ENCODE measurements at regions not wholly inside any gene's neighbourhood (a gene's known extent, or its start where the extent isn't known, plus 50 kb on each side); places are given as distances from the start of the nearest gene placed in this dataset.

DNA sequence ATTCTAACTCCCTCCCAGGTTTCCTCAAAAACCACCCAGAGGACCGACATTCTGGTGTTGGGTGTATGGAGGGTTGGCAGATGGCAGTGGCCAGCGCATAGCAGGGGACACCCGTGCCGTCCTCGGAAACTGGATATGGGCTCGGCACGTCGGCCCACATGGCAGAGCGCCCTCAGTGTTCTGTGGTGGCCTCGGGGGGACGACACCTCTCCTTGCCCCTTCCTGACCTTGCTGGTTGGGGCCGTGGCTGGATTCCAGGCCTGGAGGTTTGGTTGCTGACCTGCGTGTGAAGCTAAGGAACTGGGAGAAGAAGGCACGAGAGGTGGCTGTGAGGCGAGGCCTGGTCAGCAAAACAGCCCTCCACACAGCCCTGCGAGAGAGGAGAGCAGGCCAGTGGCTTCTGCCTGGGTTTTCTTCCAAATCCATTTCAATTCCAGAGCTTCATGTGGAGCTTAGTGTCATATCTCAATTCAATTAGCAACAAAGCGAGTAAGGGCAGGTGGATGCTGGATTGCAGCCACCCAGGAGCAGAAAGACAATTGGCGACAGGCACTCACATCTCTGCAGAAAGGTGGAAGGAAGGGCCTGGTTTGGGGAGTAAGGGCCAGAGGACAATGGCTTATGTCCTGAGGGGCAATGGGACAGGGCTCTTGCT lies 478.4 kb downstream of the BRD1 start:
- Histone ChIP-seq H3K9me3 (ENCODE audit: insufficient read depth, low read depth, low read length) (no peaks in the 10 kb centered on the region), H3K4me1 (ENCODE audit: insufficient read depth, low read length, poor library complexity, severe bottlenecking) (peaks cover 5% of the 10 kb centered on the region), H3K79me2 (ENCODE audit: insufficient read depth, low read length) (no peaks in the 10 kb centered on the region), H3K36me3 (ENCODE audit: insufficient read depth, low read length) (no peaks in the 10 kb centered on the region), H3K9ac (ENCODE audit: low read depth, low read length, poor library complexity, severe bottlenecking) (no peak overlapping the region), H2AFZ (ENCODE audit: low read length) (peak overlapping the region; percentile 12; the same call in 1 of the 2 replicates), H3K27me3 (ENCODE audit: insufficient read depth, low read length, poor library complexity, severe bottlenecking) (no peaks in the 10 kb centered on the region), H3F3A (ENCODE audit: low read depth) (no peaks in the 10 kb centered on the region), H3K9me2 (replicated peaks; ENCODE audit: low read depth, low read length) (no peaks in the 10 kb centered on the region), H4K20me1 (ENCODE audit: insufficient read depth, low read length, poor library complexity, severe bottlenecking) (no peaks in the 10 kb centered on the region), H3K4me3 (ENCODE audit: low read length, poor library complexity, severe bottlenecking) (no peak overlapping the region), H3K4me2 (ENCODE audit: low read depth, low read length, poor library complexity, severe bottlenecking) (no peak overlapping the region)
- TF ChIP-seq, protein P1, sequence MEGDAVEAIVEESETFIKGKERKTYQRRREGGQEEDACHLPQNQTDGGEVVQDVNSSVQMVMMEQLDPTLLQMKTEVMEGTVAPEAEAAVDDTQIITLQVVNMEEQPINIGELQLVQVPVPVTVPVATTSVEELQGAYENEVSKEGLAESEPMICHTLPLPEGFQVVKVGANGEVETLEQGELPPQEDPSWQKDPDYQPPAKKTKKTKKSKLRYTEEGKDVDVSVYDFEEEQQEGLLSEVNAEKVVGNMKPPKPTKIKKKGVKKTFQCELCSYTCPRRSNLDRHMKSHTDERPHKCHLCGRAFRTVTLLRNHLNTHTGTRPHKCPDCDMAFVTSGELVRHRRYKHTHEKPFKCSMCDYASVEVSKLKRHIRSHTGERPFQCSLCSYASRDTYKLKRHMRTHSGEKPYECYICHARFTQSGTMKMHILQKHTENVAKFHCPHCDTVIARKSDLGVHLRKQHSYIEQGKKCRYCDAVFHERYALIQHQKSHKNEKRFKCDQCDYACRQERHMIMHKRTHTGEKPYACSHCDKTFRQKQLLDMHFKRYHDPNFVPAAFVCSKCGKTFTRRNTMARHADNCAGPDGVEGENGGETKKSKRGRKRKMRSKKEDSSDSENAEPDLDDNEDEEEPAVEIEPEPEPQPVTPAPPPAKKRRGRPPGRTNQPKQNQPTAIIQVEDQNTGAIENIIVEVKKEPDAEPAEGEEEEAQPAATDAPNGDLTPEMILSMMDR (conservative IDR thresholded peaks at IDR 0.05; ENCODE audit: low read length): no peak
- TF ChIP-seq EZH2phosphoT487 (IDR thresholded peaks at IDR 0.05; ENCODE audit: borderline replicate concordance): no peak

DNA sequence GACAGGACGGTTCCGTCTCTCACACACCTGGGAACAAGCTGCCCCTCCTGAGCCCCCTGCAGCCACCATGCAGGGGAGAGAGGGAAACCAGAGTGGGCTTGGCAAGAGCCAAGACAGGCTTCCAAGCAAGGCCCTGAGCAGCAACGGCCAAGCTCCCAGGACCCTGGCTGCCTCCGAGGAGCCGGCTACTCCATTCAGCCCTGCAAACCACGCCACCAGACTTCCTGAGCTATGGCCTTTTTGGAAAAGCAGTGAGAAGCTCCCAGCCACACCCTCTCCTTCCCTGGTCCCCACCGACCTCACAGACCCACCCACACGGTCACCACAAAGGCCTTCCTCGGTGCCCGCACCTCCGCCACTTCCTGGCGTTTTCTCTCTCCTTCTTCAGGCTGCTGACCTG lies 479.0 kb downstream of the BRD1 start:
- Histone ChIP-seq H3K9ac (ENCODE audit: low read depth, low read length, poor library complexity, severe bottlenecking) (no peak overlapping the region), H3F3A (ENCODE audit: low read depth) (no peaks in the 10 kb centered on the region), H3K9me3 (ENCODE audit: insufficient read depth, low read depth, low read length) (no peaks in the 10 kb centered on the region), H2AFZ (ENCODE audit: low read length) (no peak overlapping the region), H3K36me3 (ENCODE audit: insufficient read depth, low read length) (no peaks in the 10 kb centered on the region), H3K4me2 (ENCODE audit: low read depth, low read length, poor library complexity, severe bottlenecking) (no peak overlapping the region), H3K79me2 (ENCODE audit: insufficient read depth, low read length) (no peaks in the 10 kb centered on the region), H3K4me3 (ENCODE audit: low read length, poor library complexity, severe bottlenecking) (no peak overlapping the region), H4K20me1 (ENCODE audit: insufficient read depth, low read length, poor library complexity, severe bottlenecking) (no peaks in the 10 kb centered on the region), H3K9me2 (replicated peaks; ENCODE audit: low read depth, low read length) (no peaks in the 10 kb centered on the region), H3K4me1 (ENCODE audit: insufficient read depth, low read length, poor library complexity, severe bottlenecking) (peaks cover 5% of the 10 kb centered on the region), H3K27me3 (ENCODE audit: insufficient read depth, low read length, poor library complexity, severe bottlenecking) (no peaks in the 10 kb centered on the region)
- TF ChIP-seq, protein P1 (conservative IDR thresholded peaks at IDR 0.05; ENCODE audit: low read length): no peak
- no peak for TF ChIP-seq EZH2phosphoT487 (IDR thresholded peaks at IDR 0.05; ENCODE audit: borderline replicate concordance)

DNA sequence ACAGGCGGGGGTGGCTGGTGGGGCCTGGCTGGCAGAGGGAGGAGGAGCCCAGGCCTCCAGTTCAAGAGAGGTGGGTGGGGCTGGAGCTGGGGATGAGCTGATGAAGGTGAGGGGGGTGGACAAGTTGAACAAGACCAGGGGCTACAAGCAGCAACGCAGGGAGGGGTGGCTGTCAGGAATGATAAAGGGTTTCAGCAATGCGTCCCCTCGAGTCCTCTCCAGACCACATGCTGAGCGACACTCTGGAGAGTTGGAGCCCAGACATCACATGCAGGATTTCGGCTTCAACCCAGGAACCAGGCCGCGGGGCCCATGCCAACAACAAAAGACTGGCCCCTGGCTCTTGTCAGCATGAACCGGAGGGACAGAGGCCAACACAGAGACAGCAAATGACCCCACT lies 480.3 kb downstream of the BRD1 start:
- Histone ChIP-seq H3K79me2 (ENCODE audit: insufficient read depth, low read length) (no peaks in the 10 kb centered on the region), H2AFZ (ENCODE audit: low read length) (no peak overlapping the region), H3K4me3 (ENCODE audit: low read length, poor library complexity, severe bottlenecking) (no peak overlapping the region), H3K9me3 (ENCODE audit: insufficient read depth, low read depth, low read length) (no peaks in the 10 kb centered on the region), H3K27me3 (ENCODE audit: insufficient read depth, low read length, poor library complexity, severe bottlenecking) (no peaks in the 10 kb centered on the region), H3F3A (ENCODE audit: low read depth) (no peaks in the 10 kb centered on the region), H3K36me3 (ENCODE audit: insufficient read depth, low read length) (no peaks in the 10 kb centered on the region), H4K20me1 (ENCODE audit: insufficient read depth, low read length, poor library complexity, severe bottlenecking) (no peaks in the 10 kb centered on the region), H3K4me2 (ENCODE audit: low read depth, low read length, poor library complexity, severe bottlenecking) (no peak overlapping the region), H3K9ac (ENCODE audit: low read depth, low read length, poor library complexity, severe bottlenecking) (no peak overlapping the region), H3K4me1 (ENCODE audit: insufficient read depth, low read length, poor library complexity, severe bottlenecking) (peaks cover 5% of the 10 kb centered on the region), H3K9me2 (replicated peaks; ENCODE audit: low read depth, low read length) (no peaks in the 10 kb centered on the region)
- TF ChIP-seq, protein P1 (conservative IDR thresholded peaks at IDR 0.05; ENCODE audit: low read length): no peak
- TF ChIP-seq EZH2phosphoT487 (IDR thresholded peaks at IDR 0.05; ENCODE audit: borderline replicate concordance): no peak
